CD4-positive, alpha-beta T cell treated with Interleukin-1 beta for 1 hour (primary cell): ENCODE measurements at regions not wholly inside any gene's neighbourhood (a gene's known extent, or its start where the extent isn't known, plus 50 kb on each side); places are given as distances from the start of the nearest gene placed in this dataset.
"Not testable (repeated sequence)": the region's sequence is repeated elsewhere in the genome, so short reads cannot be mapped to it uniquely, and the experiment has no call there.

Source experiments
- DNase-seq, 2 donors: peaks; one replicate each; pipeline ENCODE4 v3.0.0-alpha.2; 2020 to 2022

DNA sequence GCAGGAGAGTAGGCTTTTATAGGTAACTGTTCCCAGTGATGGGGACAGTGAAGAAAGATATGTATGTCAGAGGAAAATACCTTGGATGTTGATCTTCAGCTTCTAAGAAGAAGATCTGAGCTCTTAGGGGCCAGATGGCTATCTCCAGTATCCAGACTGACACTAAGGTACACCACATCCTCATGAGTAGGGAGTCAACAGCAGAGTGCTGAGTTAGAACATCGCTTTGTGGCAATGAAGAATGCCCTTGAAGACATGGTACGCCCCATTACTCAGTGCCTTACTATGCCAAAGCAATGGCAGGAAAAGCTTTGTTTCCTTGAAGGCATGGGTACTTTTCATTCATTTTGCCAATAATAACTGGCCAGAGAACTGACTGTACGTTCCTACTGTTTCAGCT lies 263.7 kb downstream of the CEMIP2 start:
- no peak for DNase-seq

DNA sequence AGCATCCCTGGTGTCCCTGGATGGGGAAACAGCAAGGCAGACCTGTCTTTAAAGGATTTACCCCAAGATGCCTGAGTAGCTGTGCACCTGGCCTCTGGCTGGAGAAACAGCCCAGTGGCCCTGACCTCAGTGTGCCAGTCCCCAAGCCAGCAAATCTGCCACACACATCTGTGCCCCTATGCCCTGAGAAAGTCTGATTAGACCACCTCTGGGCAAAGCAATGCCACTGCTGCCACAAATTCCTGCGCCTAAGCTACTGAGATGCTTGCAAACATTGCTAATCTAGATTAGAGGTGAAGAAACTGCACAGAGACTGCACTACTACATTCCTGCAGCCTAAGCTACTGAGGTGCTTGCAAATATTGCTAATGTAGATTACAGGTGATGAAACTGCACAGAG lies 269.6 kb downstream of the CEMIP2 start:
- no peak for DNase-seq

DNA sequence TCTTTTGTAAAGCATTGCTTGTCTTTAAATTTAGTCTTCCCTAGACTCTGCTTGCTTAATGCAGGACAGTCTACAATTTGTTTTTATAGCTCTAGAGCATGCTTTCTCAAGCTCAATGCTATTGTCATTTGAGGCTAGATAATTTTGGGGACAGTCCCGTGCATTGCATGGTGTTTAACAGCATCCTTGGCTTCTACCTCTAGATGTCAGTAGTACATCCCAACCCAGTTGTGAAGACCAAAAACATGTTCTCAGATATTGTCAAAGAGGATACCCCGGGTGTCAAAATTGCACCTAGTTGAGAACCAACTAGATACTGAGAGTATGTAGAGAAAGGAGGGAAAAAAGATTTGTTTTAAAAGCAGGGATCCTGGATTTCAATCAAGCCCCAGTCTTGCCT lies 277.5 kb downstream of the CEMIP2 start:
- no peak for DNase-seq

DNA sequence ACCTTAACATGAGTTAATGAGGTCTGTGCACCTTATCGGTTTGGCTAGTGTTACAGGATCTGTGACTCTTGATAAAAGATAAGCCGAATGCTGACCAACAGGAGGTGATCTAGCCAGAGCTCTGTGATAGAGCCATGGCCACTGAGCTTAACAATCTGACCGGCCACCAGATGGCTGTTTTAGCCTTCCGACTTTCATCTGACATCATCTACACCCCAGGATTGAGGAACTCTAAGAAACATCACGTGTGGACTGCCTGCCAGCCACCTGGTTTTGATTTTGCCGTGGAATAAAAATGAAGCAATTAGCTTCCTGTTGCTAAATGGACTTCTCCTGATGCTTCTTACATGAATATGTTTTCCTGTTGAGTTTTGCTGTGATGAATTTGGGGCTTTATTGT lies 281.3 kb downstream of the CEMIP2 start:
- DNase-seq, result no peak

DNA sequence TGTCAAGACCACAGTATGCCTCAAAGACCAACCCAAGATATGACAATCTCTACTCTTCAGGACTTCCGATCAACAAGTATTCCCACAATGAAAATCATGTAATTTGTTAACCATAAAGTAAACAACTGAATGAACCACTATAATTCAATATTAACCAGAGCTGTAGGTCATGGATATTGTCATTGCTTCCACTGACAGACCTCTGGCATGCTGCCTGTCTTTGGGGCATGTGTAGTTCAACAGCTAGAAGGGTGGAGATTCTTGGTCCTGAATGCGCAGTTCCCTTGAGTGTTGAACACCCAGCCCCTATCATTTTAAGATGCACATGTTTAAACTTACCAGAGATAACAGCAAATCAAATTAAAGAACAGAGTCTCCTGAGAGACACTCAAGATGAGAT lies 283.0 kb downstream of the CEMIP2 start:
- no peak for DNase-seq

DNA sequence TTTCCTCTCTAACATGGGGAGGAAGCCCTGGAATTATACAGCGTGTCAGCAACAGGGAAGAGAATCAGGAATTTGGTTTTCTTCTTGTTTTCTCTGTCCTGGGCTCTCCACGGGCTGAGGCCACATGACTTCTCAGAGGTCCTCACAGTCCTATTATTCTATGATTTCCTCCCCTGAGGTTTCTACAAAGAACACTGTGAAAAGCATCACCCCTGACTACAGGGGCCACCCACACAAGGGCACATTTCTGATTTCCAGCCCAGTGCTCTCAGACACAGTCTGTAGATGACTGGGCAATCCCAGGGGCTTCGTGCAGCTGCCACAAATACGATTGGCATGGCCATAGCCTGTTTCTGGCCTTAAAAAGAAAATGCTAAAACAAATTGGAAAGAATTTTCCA lies 284.9 kb downstream of the CEMIP2 start:
- no peak for DNase-seq

DNA sequence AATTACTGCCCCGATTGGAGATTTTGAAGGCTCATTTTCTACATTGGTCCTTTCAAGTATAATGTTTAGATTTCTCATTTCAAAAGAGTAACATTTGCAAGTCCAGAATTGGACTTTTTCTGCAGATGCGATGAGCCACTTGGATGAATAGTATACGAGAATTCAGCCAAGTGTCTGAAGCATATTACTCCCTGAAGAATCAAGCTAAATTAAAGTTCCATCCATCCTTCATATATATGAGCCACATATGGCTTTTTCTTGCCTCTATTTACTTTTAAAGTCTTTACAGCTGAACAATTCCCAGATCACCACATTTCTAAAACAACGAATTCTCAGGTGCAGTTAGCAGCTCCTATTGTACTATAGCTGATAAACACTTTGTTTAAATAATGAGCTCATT lies 288.7 kb downstream of the CEMIP2 start:
- no peak for DNase-seq

DNA sequence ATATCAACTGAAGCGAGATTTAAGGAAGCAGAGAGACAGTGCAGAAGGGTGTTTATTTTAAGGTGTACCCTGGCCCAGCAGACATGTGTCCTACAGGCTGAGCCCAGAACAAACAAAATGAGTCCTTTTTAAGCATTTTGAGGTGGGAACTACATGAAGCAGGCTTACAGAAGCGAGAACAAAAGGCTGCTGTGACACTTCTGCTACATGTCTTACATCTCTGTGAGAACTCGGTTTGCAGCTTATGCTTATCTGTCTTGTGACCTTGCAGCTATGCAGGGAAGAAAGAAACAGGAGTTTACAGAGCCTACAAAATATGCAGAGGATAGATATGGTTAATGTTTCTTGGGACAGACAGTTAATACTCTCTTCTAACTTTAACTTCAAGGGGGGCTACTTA lies 295.9 kb downstream of the CEMIP2 start:
- DNase-seq, result no peak

DNA sequence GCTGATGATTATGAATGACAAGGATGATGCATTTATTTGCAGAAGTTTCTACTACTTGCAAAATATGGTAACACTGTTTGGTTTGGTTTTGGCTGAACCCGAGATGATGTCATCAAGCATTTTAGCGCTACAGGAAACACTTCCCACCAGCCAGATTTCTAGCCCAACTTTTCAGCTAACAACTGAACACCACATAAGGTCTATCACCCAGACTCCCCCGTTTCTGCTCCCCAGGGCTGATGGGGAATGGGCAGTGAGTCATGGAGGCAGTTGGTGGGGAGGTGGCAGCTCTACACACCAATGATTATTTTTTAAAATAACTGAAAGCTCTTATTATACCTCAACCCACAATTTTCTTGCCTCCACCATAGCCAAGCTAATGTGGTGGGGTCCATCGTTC lies 302.9 kb downstream of the CEMIP2 start:
- DNase-seq, result no peak

DNA sequence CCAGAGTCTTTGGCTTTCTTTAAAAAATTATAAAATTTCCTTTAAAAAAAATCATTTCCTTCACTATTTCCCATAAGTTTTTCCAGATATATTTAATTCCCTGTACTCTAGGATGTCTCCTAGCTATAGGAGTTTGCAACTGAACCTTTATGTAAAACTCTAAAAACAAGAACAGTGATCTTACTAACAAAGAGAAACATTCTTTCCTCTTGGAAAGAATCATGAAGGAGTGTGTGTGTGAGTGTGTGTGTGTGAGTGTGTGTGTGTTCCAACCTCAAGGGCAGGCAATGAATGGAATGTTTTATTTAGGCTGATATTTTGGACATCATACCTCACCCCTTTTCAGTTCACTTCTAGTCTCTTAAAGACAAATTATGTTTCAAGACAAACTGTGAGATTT lies 309.2 kb downstream of the CEMIP2 start:
- no peak for DNase-seq

DNA sequence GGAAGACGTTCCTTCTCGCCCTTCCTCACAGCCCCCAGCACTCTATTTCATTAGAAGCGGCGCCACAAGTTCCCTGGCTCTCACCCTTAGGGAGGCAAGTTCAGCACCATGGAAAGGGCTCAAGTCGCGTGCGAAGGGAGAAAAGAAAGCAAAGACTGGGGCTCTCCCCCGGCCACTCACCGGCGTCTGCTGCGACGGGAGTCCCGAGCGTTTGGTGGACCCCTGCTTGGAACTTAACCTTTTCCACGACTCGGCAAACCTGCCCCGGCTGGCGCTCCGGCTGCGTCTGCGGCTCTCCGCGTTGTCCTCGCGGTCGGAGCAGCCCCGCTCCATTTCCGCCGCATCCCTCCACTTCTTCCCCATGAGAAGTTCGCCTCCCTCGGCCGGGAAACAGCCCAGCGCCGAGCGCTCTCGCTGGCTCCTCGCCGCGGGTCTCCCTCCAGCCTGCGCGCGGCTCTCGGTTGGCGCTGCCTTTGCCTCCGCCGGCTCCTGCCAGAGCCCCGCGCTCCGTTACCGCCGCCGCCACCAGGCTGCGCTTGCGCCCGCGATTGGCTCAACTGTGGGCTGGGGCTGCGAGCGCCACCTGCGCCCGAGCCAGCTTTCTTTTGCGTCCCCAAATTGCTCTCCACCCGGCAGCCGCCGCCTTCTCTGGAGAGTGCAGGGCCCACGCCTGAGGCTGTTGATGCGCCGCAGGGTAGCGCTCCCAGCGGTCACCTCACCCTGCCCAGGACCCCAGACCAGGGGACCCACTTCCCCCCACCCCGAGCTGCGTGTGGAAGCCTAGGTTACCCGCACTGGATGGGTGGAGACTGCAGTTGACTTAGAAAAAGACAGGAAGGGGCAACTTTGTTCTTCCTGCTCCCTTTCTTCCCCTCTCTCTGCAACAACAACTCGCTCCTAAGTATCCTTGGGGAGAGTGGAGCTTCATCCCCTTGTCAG lies 321.6 kb downstream of the CEMIP2 start:
- DNase-seq, result no peak

DNA sequence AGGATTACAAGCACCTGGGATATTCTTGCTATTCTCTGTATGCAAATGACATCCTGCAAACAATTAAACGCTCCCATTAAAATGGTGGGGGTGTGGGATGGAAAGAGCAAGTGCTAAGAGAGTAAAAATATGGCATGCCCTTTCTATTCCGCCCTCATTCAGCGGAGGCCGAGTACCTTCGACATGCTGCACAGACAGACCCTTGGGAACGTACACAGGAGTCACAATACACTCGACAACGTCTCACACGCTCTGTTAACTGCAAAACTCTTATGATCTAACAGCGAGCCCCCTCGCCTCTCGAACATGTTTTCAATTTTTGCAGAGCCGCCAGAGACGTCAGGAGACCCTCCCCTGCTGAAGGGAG lies 322.2 kb downstream of the CEMIP2 start:
- DNase-seq, result no peak

DNA sequence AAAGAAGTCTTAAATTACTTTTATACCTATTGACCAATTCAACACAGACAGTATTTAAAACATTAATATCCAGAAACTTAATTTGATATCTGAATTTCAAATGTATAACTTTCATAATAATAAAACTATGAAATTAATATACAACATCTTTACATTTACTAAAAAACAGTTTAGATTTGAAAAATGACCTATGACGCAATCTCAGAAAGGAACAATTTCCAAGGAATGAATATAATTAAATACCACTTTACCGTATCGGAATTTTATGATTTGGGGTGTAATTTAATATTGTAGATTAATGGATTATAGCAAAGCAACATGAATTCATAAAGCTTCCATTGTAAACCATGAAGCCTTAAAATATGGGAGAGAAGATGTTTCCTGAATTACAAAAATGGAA lies 321.5 kb upstream of the TRPM3 start:
- no peak for DNase-seq

DNA sequence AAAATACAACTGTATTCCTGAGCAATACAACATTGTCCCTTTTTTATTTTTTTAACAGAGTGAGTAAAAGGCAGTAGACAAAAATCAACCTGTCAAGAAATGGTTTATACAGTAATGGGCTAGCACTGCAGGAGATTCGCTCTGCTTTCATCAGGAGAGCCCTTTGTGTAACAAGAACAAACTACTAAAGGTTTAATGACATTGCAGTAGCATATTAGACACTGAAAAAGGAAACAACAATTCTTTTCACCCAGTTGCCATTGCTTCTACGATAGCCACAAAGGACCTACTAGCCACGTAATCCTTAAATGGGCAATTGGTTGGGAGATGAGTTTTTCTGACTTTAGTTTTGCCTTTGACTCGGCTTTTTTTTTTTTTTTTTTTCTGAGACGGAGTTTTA lies 319.8 kb upstream of the TRPM3 start:
- no peak for DNase-seq

DNA sequence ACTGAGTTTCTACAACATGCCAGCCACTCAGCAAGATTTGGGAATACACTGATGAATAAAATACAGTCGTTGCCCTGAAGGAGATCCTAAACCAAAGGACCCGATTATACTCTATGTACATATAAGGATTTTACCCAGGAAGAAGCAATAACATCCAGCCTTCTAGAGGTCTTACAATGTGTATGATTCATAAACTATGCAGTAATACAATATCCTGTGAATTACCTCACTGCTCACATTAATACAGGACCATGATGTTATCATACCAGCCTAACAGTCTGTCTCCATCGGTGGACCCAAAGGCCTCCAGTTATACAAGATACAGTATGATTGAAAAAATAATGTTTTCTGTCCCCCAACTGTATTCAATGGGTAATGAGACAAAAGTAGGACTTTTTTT lies 310.5 kb upstream of the TRPM3 start:
- DNase-seq, result no peak

DNA sequence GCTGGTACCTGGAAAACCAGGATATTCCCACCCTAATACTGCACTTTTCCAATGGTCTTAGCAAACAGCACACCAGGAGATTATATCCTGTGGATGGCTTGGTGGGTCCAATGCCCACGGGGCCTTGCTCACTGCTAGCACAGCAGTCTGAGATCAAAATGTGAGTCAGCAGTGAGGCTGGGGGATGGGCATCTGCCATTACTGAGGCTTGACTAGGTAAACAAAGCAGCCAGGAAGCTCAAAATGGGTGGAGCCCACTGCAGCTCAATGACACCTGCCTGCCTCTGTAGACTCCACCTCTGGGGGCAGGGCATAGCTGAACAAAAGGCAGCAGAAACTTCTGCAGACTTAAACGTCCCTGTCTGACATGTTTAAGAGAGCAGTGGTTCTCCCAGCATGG lies 285.9 kb upstream of the TRPM3 start:
- not testable (repeated sequence) for DNase-seq

DNA sequence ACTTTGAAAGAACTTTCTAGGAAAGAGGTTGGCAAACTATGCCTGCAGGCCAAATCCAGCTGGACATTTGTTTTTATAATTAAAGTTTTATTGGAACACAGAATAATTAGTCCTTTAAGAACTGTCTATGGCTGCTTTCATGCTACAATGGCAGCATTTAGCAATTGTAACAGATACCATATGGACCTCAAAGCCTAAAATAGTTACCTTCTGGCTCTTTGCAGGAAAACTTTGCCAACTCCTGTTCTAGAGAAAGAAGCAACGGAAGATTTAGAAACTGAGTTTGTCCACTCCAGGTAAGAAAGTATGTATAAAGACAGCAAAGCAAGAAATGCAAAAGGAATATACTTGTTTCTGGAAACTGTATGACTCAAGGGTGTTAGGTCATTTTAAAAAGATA lies 281.7 kb upstream of the TRPM3 start:
- no peak for DNase-seq

DNA sequence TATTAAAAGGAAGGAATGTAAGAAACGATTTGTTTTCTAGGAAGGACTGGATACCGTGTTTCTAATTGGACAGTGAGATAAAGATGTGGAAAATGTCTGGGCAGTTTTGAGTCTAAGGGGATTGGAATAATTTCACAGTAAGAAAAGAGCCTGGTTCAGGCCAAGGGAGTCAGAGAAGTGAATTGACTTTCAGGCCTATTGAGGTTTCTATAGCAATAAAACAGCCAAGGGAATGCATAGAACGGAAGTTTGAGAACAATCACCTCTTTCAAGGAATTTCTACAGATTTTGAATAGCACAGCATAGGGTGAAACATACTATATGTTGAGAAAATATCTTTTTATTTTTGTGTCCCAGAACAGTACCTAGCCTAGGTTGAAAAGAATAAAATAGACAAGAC lies 271.6 kb upstream of the TRPM3 start:
- DNase-seq, result no peak

DNA sequence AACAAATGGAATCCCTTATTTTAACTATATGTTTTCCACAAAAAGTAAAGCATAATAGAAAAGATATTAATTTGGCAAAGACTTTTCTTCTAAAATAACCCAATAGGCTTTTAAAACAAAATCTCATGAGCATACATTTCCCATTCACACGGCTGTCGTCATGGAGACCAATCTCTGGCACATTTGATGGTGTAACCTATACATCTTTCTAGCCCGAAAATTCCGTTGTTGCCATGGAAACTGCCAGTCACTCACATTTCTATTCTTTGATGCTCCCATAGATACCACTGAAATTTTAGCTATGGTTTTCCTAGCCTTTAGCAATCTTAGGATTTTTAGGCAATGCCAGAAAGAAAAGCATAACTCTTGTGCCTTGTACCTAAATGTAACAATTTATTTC lies 262.9 kb upstream of the TRPM3 start:
- DNase-seq, result no peak

DNA sequence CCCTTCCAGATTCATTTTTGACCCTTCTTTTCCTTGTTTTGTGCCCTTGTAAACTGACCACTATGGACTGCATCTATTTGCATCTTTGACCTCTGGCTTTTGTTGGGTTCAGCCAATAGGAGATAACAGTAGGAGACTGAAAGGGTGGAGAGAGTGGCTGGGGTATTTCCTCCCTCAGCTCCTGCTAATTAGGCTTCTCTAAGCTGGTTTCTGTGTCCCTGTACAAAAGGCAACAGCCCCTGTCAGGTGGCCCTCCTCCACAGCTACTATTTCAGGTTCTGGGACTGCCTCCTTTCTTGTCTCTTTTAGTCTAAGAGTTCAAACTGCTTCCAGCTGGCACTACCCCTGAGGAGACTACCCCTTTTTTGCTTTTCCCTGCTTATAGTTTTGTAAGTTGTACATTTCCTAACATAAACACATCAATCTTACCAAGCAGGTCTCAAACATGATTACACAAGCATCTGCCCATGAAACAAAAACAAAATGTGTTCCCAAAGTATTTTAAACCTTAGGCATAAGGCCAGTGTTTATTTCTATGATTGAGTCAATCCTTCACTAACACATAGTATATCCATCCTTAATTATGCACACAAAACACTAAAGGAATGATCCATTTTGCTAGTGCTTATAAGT lies 262.0 kb upstream of the TRPM3 start:
- no peak for DNase-seq

DNA sequence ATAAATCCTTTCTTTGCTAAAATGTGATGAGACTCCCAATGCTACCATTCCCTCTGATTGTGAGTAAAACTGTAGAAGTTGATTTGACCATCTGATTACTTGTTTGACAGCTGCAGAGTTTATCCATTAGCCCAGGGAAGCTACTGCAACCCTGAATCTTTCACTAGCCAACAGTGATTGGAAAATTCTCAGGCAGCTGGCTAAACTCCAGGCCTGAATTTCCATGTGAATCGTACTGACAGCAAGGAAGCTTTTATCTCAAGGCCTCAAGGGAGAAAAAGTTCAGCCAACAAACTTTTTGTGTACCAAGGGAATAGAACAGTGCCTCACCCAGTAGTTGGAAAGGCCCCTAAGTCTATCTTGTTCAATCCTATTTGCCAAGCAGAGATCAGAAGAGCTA lies 246.7 kb upstream of the TRPM3 start:
- DNase-seq, result no peak

DNA sequence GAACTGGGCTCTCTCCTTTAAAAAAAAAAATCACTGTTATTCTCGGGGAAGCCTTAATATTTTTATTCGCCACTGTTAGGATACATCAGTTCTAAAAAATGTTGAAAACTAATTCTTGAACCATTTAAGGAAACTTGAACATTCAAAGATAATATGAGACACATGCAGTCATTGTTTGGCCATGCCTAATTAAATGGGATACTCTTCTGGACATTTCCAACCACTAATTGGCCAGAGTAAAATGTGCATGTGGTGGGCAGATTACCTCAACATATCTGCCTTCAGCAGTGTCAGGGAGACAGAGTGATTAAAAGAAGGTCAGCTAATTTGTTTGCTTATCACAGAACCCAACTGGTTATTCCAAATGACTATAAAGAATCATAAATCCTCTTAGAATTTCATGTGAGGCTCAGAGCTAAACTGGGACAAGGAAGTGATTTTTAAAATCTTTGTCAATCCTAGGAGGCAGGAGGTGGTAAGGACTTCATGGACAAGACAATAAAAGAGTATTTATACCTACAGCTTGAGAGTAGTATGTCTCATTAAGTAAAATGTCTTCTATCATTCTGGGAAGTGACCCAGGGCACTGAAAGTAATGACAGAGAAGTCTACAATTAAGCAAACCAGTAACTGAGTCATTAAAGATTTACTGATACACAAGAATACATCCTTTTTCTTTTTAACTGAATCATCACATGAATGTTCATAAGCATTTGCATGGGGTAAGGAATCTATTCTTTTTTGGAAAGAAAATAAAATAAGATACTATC lies 242.9 kb upstream of the TRPM3 start:
- DNase-seq, result no peak

DNA sequence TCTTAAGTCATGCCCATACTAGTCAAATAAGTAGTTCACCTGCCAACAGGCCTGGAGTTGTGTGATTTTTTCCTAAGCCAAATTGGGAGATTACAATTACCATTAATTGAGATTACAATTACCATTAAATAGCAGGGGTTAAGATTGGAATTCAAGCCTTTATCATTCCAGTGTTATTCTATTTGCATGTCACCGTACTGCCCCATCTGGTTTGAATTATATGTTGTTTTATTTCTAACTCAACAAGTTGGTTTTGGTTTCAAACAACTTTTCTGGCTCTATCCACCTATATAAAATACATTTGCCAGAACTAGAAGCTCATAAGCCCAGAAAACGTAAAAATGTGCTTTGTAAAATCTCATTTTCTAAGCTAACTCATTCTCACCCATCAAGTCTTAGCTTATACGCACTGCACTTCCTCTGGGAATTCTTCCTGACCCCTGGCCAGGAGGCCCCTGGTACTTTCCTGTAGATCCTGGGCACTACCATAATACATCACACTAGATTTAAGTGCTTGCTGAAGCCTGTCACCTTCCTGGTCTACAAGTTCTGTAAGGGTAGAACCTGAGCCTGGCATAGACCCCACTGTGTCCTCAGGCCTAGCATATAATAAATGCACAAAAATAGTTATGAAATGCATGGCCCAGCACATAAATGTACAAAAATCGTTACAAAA lies 242.0 kb upstream of the TRPM3 start:
- no peak for DNase-seq
